ENCODE measurements at regions not wholly inside any gene's neighbourhood (a gene's known extent, or its start where the extent isn't known, plus 50 kb on each side); places are given as distances from the start of the nearest gene placed in this dataset.

DNA sequence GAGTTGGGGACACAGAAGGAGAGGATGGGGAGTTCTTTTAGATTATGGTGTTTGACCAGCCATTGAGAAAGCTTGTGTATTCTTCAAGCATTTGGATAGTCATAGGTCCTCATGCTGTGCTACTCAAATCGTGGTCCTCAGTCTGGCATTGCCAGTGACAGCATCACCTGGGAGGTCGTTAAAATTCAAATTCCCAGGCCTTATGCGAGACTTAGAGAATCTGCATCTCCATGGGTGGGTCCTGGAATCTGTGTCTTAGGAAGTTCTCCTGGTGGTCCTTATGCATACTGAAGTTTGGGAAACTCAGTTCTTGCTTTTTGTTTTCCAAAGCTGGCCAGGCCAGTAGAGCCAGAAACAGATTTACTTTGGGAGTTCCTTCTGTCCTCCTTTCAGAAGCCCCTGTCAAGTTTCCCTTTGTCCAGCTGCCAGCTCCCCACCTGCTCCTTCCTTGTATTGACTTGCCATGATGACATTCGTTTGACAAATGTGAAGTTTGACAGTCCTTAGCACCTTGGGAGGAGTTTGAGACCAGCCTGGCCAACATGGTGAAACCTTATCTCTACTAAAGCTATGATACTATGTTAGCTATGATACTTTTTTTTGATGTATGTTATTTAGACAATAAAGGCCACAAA, 95.6 kb downstream of the PALM2AKAP2 start:
- no peak for DNase-seq (ENCODE audit: low read depth)
- TF ChIP-seq, protein P1, sequence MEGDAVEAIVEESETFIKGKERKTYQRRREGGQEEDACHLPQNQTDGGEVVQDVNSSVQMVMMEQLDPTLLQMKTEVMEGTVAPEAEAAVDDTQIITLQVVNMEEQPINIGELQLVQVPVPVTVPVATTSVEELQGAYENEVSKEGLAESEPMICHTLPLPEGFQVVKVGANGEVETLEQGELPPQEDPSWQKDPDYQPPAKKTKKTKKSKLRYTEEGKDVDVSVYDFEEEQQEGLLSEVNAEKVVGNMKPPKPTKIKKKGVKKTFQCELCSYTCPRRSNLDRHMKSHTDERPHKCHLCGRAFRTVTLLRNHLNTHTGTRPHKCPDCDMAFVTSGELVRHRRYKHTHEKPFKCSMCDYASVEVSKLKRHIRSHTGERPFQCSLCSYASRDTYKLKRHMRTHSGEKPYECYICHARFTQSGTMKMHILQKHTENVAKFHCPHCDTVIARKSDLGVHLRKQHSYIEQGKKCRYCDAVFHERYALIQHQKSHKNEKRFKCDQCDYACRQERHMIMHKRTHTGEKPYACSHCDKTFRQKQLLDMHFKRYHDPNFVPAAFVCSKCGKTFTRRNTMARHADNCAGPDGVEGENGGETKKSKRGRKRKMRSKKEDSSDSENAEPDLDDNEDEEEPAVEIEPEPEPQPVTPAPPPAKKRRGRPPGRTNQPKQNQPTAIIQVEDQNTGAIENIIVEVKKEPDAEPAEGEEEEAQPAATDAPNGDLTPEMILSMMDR (conservative IDR thresholded peaks at IDR 0.05; ENCODE audit: control insufficient read depth, insufficient read depth, low read depth, low read length) = no peak
- H3K4me3 ChIP-seq (ENCODE audit: control insufficient read depth, low read depth, low read length) = no peak overlapping the region

DNA sequence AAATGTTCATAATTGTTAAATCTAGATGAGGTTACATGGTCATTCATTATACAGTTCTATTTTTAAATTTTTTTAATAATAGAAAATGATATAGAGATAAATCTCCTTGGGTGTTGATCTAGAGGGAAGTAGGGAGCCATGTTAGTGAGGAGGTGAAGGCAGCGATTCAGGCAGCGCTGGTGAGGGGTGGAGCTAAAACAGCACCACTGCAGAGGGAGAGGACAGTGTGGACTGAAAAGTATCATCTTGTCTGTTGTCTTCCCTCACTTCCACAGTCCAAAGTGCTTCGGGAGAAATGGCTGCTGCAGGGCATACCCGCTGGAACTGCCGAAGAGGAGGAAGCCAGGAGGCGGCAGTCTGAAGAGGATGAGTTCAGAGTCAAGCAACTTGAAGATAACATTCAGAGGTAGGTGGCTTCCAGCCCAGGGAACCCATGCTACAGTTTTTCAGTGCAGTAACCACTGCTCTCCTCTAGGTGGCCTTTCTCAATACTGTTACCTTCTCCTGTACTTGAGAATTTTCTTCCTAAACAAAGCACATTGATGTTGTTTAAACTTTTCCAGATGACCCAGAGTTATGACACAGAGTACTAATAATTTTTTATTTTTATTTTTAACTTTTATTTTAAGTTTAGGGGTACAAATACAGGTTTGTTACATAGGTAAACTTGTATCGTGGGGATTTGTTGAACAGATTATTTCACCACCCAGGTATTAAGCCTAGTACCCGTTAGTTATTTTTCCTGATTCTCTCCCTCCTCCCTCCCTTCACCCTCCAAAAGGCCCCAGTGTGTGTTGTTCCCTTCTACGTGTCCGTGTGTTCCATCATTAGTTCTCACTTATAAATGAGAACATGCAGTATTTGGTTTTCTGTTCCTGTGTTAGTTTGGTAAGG, 100.5 kb downstream of the PALM2AKAP2 start:
- no peak overlapping the region for H3K4me3 ChIP-seq (ENCODE audit: control insufficient read depth, low read depth, low read length)
- TF ChIP-seq, protein P1 (conservative IDR thresholded peaks at IDR 0.05; ENCODE audit: control insufficient read depth, insufficient read depth, low read depth, low read length) = peak; percentile 80
- peak; percentile 52 for DNase-seq (ENCODE audit: low read depth)

DNA sequence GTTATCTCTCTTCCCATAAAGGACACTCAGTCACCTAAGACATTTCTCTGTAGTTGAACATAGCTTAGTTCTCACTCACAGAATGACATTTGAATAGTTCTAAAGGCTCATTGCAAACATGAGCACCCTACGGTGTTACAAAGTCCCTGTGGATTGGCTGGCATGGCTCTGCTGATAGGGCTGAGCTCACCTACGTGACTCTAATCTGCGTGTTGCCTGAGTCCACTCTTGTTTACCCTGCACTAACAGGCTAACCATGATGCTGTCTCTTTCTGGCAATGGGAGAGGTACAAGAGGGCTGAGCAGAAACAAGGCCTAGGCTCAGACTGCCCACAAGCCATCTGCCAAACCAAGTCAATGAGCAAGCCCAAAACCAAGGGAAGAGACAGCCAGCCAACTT, 103.6 kb downstream of the PALM2AKAP2 start:
- DNase-seq (ENCODE audit: low read depth) = no peak
- TF ChIP-seq, protein P1 (conservative IDR thresholded peaks at IDR 0.05; ENCODE audit: control insufficient read depth, insufficient read depth, low read depth, low read length) = no peak
- no peak overlapping the region for H3K4me3 ChIP-seq (ENCODE audit: control insufficient read depth, low read depth, low read length)

DNA sequence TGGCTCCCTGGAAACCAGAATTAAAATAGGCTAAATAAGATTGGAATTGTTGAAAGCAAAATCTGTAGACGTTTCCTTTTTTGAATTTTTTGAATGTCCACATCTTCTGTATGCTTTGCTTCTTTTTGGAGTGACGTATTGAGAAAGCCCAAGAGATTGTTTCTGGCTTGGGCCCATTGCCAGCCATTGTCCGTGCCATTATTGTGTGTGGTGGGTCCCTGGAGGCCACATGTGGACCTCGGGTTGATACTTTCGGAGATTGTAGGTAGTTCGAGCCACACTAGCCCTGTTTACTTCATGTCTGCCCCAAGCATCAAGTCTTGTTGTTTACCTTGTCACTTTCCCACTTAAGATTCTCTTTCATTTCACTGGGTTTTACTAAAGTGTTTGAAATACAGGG, 106.0 kb downstream of the PALM2AKAP2 start:
- no peak overlapping the region for H3K4me3 ChIP-seq (ENCODE audit: control insufficient read depth, low read depth, low read length)
- DNase-seq (ENCODE audit: low read depth) = no peak
- TF ChIP-seq, protein P1 (conservative IDR thresholded peaks at IDR 0.05; ENCODE audit: control insufficient read depth, insufficient read depth, low read depth, low read length) = no peak

DNA sequence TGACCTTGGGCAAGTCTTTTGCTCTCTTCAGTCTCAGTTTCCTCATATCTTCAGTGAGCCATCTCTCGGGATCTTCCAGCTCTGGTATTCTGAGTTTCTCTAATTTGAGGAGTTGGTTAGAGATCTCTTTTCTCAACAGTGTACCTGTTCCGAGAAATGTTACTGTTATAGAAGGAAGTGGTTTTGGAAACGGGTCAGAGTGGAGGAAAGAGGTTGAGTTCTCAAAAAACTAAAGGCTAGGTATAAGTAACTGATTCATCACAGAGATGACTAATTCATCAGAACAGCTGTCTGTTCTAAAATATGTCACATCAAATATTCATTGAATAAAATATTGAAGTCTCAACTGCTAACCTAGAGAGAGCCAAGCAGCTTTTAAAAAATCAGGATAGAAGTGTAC, 106.6 kb downstream of the PALM2AKAP2 start:
- DNase-seq (ENCODE audit: low read depth) = peak; percentile 60
- no peak overlapping the region for H3K4me3 ChIP-seq (ENCODE audit: control insufficient read depth, low read depth, low read length)
- TF ChIP-seq, protein P1 (conservative IDR thresholded peaks at IDR 0.05; ENCODE audit: control insufficient read depth, insufficient read depth, low read depth, low read length) = no peak

DNA sequence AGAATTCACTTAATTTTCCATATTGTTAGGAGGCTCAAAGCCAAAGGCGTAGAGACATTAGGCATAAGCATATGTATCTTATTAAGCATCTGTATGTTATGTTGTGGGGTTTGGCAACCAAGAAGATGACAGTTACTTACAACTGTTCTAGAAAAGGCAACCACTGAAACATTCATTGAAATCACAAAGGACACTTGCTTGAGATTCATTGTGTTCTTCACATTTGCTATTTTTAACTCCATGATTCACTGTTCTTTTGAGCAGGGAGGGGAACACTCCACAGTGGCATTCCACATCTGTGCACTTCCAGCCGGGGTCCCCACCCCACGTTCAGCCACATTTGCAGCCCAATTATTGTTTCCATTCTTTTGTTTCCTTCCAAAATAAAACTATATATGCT, 107.1 kb downstream of the PALM2AKAP2 start:
- no peak overlapping the region for H3K4me3 ChIP-seq (ENCODE audit: control insufficient read depth, low read depth, low read length)
- peak; percentile 93 for DNase-seq (ENCODE audit: low read depth)
- TF ChIP-seq, protein P1 (conservative IDR thresholded peaks at IDR 0.05; ENCODE audit: control insufficient read depth, insufficient read depth, low read depth, low read length) = no peak
